H1 (cell line): ENCODE measurements at regions not wholly inside any gene's neighbourhood (a gene's known extent, or its start where the extent isn't known, plus 50 kb on each side); places are given as distances from the start of the nearest gene placed in this dataset.

Experiments used
- CTCF ChIA-PET: fragments of 300-600 bp; sonication (Branson Sonifier 250); formaldehyde crosslinking; loops from one replicate; lab custom pipeline; 2021; ENCODE audit not compliant: partially characterized antibody; lab: Charles Lee
- POLR2A ChIA-PET: fragments of 300-600 bp; sonication (Branson Sonifier 250); formaldehyde crosslinking; loops from one replicate; lab custom pipeline; 2021; ENCODE audit warnings: inconsistent platforms; ENCODE audit not compliant: partially characterized antibody; lab: Charles Lee
- DNase-seq, 2 experiments: peaks; one replicate each; pipeline versions ENCODE4 v3.0.0 to v3.0.0-alpha.2; 2010 to 2022; ENCODE audit warnings: low spot score in 2 of 2, low read depth in 1 of 2, mixed read lengths in 1 of 2
- FAIRE-seq: peaks from 2 replicates; lab custom pipeline; 2011; peaks lifted over from hg19 to GRCh38; lab: Jason Lieb, UNC
- H2AFZ ChIP-seq: 2 replicates; pipeline ENCODE4 v1.8.1; 2012; ENCODE audit warnings: low read length, inconsistent platforms
- H2AK5ac ChIP-seq: 2 replicates; pipeline ENCODE4 v1.6.1; 2013; ENCODE audit warnings: low read depth, low read length
- H2BK120ac ChIP-seq: replicated peaks from 2 replicates; pipeline ENCODE3; 2013; ENCODE audit warnings: low read depth, low read length, inconsistent platforms
- H2BK12ac ChIP-seq: 2 replicates; pipeline ENCODE4 v1.6.1; 2013; ENCODE audit warnings: low read depth, low read length
- H2BK15ac ChIP-seq: 2 replicates; pipeline ENCODE4 v1.6.1; 2013; ENCODE audit warnings: low read length
- H2BK20ac ChIP-seq: 2 replicates; pipeline ENCODE4 v1.6.1; 2013; ENCODE audit warnings: low read length
- H2BK5ac ChIP-seq: 2 replicates; pipeline ENCODE4 v1.6.1; 2013; ENCODE audit warnings: low read depth, low read length
- H3K14ac ChIP-seq: 2 replicates; pipeline ENCODE4 v1.6.1; 2013; ENCODE audit warnings: inconsistent platforms; ENCODE audit not compliant: insufficient read length
- H3K18ac ChIP-seq: 2 replicates; pipeline ENCODE4 v1.6.1; 2013; ENCODE audit warnings: low read length; ENCODE audit errors: extremely low read depth
- H3K23ac ChIP-seq: 2 replicates; pipeline ENCODE4 v1.6.1; 2013; ENCODE audit warnings: inconsistent platforms; ENCODE audit not compliant: insufficient read length
- H3K23me2 ChIP-seq: 2 replicates; pipeline ENCODE4 v1.6.1; 2013; ENCODE audit warnings: low read depth, low read length
- H3K27ac ChIP-seq: 2 replicates; pipeline ENCODE4 v1.6.1; 2011; ENCODE audit warnings: low read depth, low read length, inconsistent platforms
- H3K27me3 ChIP-seq, 4 experiments: replicated peaks in 1 of 4; 1 replicate in 1 of 4; 2 replicates in 3 of 4; pipeline versions ENCODE4 v1.6.1 to v1.8.1; 2011 to 2013; ENCODE audit warnings: low read length in 3 of 4, mild to moderate bottlenecking in 3 of 4, inconsistent platforms in 2 of 4, mixed read lengths in 2 of 4, moderate library complexity in 1 of 4; ENCODE audit not compliant: control insufficient read depth in 3 of 4, insufficient read depth in 3 of 4; ENCODE audit errors: extremely low read depth in 1 of 4
- H3K36me3 ChIP-seq, 4 experiments: 2 replicates each; pipeline versions ENCODE4 v1.6.1 to v1.8.1; 2011 to 2013; ENCODE audit warnings: mild to moderate bottlenecking in 4 of 4, low read length in 3 of 4, moderate library complexity in 2 of 4, control low read depth in 1 of 4, inconsistent platforms in 1 of 4; ENCODE audit not compliant: insufficient read depth in 4 of 4, control insufficient read depth in 2 of 4
- H3K4ac ChIP-seq: replicated peaks from 2 replicates; pipeline ENCODE3; 2013; ENCODE audit warnings: low read length, low read depth, mixed read lengths, inconsistent platforms; ENCODE audit not compliant: insufficient read length
- H3K4me1 ChIP-seq, 4 experiments: replicated peaks in 1 of 4; 1 replicate in 1 of 4; 2 replicates in 3 of 4; pipeline versions ENCODE4 v1.6.1 to v1.8.1; 2011 to 2013; ENCODE audit warnings: low read length in 3 of 4, inconsistent platforms in 2 of 4, mixed read lengths in 1 of 4; ENCODE audit not compliant: insufficient read depth in 4 of 4, control insufficient read depth in 3 of 4
- H3K4me2 ChIP-seq, 2 experiments: 2 replicates each; pipeline versions ENCODE4 v1.6.1 to v1.8.1; 2011 to 2013; ENCODE audit warnings: low read depth in 2 of 2, low read length in 2 of 2, control low read depth in 1 of 2, inconsistent platforms in 1 of 2, mild to moderate bottlenecking in 1 of 2; ENCODE audit not compliant: insufficient read depth in 1 of 2
- H3K4me3 ChIP-seq, 4 experiments: fragments of 200-600, 300-600 bp in 1 of 4; sonication (generic), shearing (Covaris generic), sonication (Bioruptor Twin) in 1 of 4; 2 replicates each; pipeline versions ENCODE4 v1.5.1 to v1.8.1; 2011 to 2016; ENCODE audit warnings: low read length in 4 of 4, low read depth in 3 of 4, control low read depth in 2 of 4, inconsistent platforms in 2 of 4, mild to moderate bottlenecking in 2 of 4, mixed read lengths in 1 of 4, moderate library complexity in 1 of 4; ENCODE audit not compliant: insufficient read depth in 2 of 4; ENCODE audit errors: extremely low read depth in 1 of 4
- H3K56ac ChIP-seq: replicated peaks from 2 replicates; pipeline ENCODE3; 2013; ENCODE audit warnings: low read depth, mild to moderate bottlenecking, mixed read lengths, low read length, inconsistent platforms; ENCODE audit not compliant: insufficient read length
- H3K79me1 ChIP-seq: 2 replicates; pipeline ENCODE4 v1.6.1; 2013; ENCODE audit warnings: low read depth, low read length, control low read depth
- H3K79me2 ChIP-seq, 2 experiments: 2 replicates each; pipeline versions ENCODE4 v1.6.1 to v1.8.1; 2012 to 2013; ENCODE audit warnings: low read length in 2 of 2, mild to moderate bottlenecking in 2 of 2, inconsistent platforms in 1 of 2; ENCODE audit not compliant: insufficient read depth in 2 of 2, control insufficient read depth in 1 of 2
- H3K9ac ChIP-seq, 4 experiments: replicated peaks in 1 of 4; 1 replicate in 1 of 4; 2 replicates in 3 of 4; pipeline versions ENCODE4 v1.6.1 to v1.8.1; 2011 to 2013; ENCODE audit warnings: low read depth in 3 of 4, low read length in 3 of 4, control low read depth in 2 of 4, mild to moderate bottlenecking in 2 of 4, moderate library complexity in 2 of 4, inconsistent platforms in 1 of 4; ENCODE audit errors: extremely low read depth in 1 of 4
- H3K9me3 ChIP-seq, 2 experiments: 2 replicates each; pipeline versions ENCODE4 v1.6.1 to v1.8.1; 2012 to 2013; ENCODE audit warnings: mild to moderate bottlenecking in 2 of 2, moderate library complexity in 2 of 2, control low read depth in 1 of 2, inconsistent platforms in 1 of 2, low read depth in 1 of 2, low read length in 1 of 2, mixed read lengths in 1 of 2; ENCODE audit not compliant: insufficient read depth in 2 of 2
- H4K20me1 ChIP-seq, 2 experiments: replicated peaks in 1 of 2; 2 replicates each; pipeline versions ENCODE3 to v1.8.1; 2011 to 2013; ENCODE audit warnings: inconsistent platforms in 2 of 2, low read length in 2 of 2, mild to moderate bottlenecking in 1 of 2; ENCODE audit not compliant: insufficient read depth in 2 of 2, control insufficient read depth in 1 of 2
- H4K5ac ChIP-seq: 2 replicates; pipeline ENCODE4 v1.6.1; 2013; ENCODE audit warnings: low read length, low read depth, mixed read lengths, inconsistent platforms; ENCODE audit not compliant: insufficient read length
- H4K8ac ChIP-seq: 2 replicates; pipeline ENCODE4 v1.8.0; 2013; ENCODE audit warnings: mild to moderate bottlenecking, moderate library complexity, low read length, inconsistent platforms; ENCODE audit not compliant: insufficient read depth; ENCODE audit errors: extremely low read depth
- H4K91ac ChIP-seq: replicated peaks from 2 replicates; pipeline ENCODE3; 2013; ENCODE audit warnings: low read length, mixed read lengths, inconsistent platforms; ENCODE audit not compliant: insufficient read length
- CBX5 ChIP-seq: fragments of 300-800, 300-1000 bp; sonication (generic); IDR thresholded peaks from 2 replicates; pipeline ENCODE4 v1.7.1; 2016; ENCODE audit warnings: antibody characterized with exemption, low read length, low read depth
- CHD1 ChIP-seq: IDR thresholded peaks from 2 replicates; pipeline ENCODE4 v1.6.1; 2012; ENCODE audit warnings: low read depth, low read length, improper control_type of control experiment
- EZH2 ChIP-seq: fragments of 200-600 bp; sonication (generic); IDR thresholded peaks from 2 replicates; pipeline ENCODE4 v1.7.1; 2012; ENCODE audit warnings: low read depth, mild to moderate bottlenecking, moderate library complexity, low read length, inconsistent platforms; ENCODE audit not compliant: severe bottlenecking
- GTF2F1 ChIP-seq: IDR thresholded peaks from 2 replicates; pipeline ENCODE4 v1.6.1; 2012; ENCODE audit warnings: low read depth, low read length, improper control_type of control experiment, borderline replicate concordance
- KDM1A ChIP-seq: fragments of 200-600, 300-600 bp; sonication (generic); IDR thresholded peaks from 2 replicates; pipeline ENCODE4 v1.7.1; 2016; ENCODE audit warnings: mild to moderate bottlenecking, low read length, borderline replicate concordance
- KDM5A ChIP-seq: fragments of 200-600 bp; IDR thresholded peaks from 2 replicates; pipeline ENCODE4 v1.7.1; 2012; ENCODE audit warnings: mild to moderate bottlenecking, low read length, inconsistent platforms, mixed read lengths
- MAFK ChIP-seq: IDR thresholded peaks from 2 replicates; pipeline ENCODE4 v1.6.1; 2012; ENCODE audit warnings: low read depth, mild to moderate bottlenecking, improper control_type of control experiment, low read length
- NANOG ChIP-seq: IDR thresholded peaks from 2 replicates; pipeline ENCODE4 v1.6.1; 2011; ENCODE audit warnings: low read length, low read depth, mild to moderate bottlenecking, inconsistent platforms; ENCODE audit not compliant: insufficient read depth, poor library complexity, severe bottlenecking
- RFX5 ChIP-seq: IDR thresholded peaks from 2 replicates; pipeline ENCODE4 v1.6.1; 2011; ENCODE audit warnings: low read depth, low read length, improper control_type of control experiment, borderline replicate concordance
- SIRT6 ChIP-seq: IDR thresholded peaks from one replicate; pipeline ENCODE4 v1.7.1; 2012; ENCODE audit warnings: low read length, inconsistent platforms
- TEAD4 ChIP-seq: IDR thresholded peaks from 2 replicates; pipeline ENCODE4 v1.6.1; 2012; ENCODE audit warnings: low read depth, low read length, inconsistent platforms, mixed read lengths
- USF2 ChIP-seq: IDR thresholded peaks from 2 replicates; pipeline ENCODE4 v1.6.1; 2011; ENCODE audit warnings: low read length, improper control_type of control experiment
- YY1 ChIP-seq: IDR thresholded peaks from 2 replicates; pipeline ENCODE4 v1.6.1; 2011; ENCODE audit warnings: low read depth, mild to moderate bottlenecking, low read length
- WGBS, 2 experiments: shearing (Covaris generic) in 1 of 2; methylation state at CpG; one replicate each; pipeline versions ENCODE4 v1.1.6 to v1.1.7; 2013 to 2015; ENCODE audit warnings: low lambda C conversion rate in 2 of 2, mixed read lengths in 2 of 2, inconsistent platforms in 1 of 2, low coverage in 1 of 2, missing lambda C conversion rate in 1 of 2; ENCODE audit not compliant: insufficient replicate concordance in 2 of 2, insufficient coverage in 1 of 2, insufficient read length in 1 of 2; ENCODE audit errors: extremely low coverage in 1 of 2, missing lambda C conversion rate in 1 of 2; 5-methylcytosine and 5-hydroxymethylcytosine counted together

GRCh38 chr5:158423623-158424200 lies 564.8 kb upstream of the CLINT1 start:
- H3K4me3 ChIP-seq: no peak overlapping the region
- POLR2A ChIA-PET: no interaction called here
- no peaks in the 10 kb centered on the region for H3K27me3 ChIP-seq
- no peaks in the 10 kb centered on the region for H3K23me2 ChIP-seq
- H2BK15ac ChIP-seq: no peak overlapping the region
- H3K14ac ChIP-seq: no peak overlapping the region
- H2BK20ac ChIP-seq: no peak overlapping the region
- no peak overlapping the region for H2BK120ac ChIP-seq
- H3K4me1 ChIP-seq: no peaks in the 10 kb centered on the region
- no peak overlapping the region for H4K91ac ChIP-seq
- 95% methylated on average over 2 of the region's 2 CpGs; no CpG with 5 or more reads in 1 of the 2 experiments for WGBS, 2 experiments
- FAIRE-seq (no peak), DNase-seq (no peak)
- H3K36me3 ChIP-seq: no peaks in the 10 kb centered on the region
- no peaks in the 10 kb centered on the region for H3K9me3 ChIP-seq
- no peak overlapping the region for H3K18ac ChIP-seq
- H3K23ac ChIP-seq: no peak overlapping the region
- TF ChIP-seq KDM5A (no peak), GTF2F1 (no peak), CBX5 (no peak), USF2 (no peak), KDM1A (no peak), TEAD4 (no peak), CHD1 (no peak), SIRT6 (no peak), YY1 (no peak), MAFK (no peak), EZH2 (no peak), NANOG (no peak), RFX5 (no peak)
- CTCF ChIA-PET: no interaction called here
- no peak overlapping the region for H4K8ac ChIP-seq
- no peak overlapping the region for H2BK12ac ChIP-seq
- H3K4me2 ChIP-seq: no peak overlapping the region
- H3K56ac ChIP-seq: no peak overlapping the region
- no peaks in the 10 kb centered on the region for H3K79me2 ChIP-seq
- no peak overlapping the region for H3K27ac ChIP-seq
- H3K79me1 ChIP-seq: no peaks in the 10 kb centered on the region
- H2AFZ ChIP-seq: no peak overlapping the region
- no peaks in the 10 kb centered on the region for H4K20me1 ChIP-seq
- no peak overlapping the region for H3K9ac ChIP-seq
- no peak overlapping the region for H2BK5ac ChIP-seq
- no peak overlapping the region for H2AK5ac ChIP-seq
- no peak overlapping the region for H3K4ac ChIP-seq
- no peak overlapping the region for H4K5ac ChIP-seq
